ENCODE measurements at regions not wholly inside any gene's neighbourhood (a gene's known extent, or its start where the extent isn't known, plus 50 kb on each side); places are given as distances from the start of the nearest gene placed in this dataset.

- H3K9me3 ChIP-seq (replicated peaks in 1 of 11): no peaks in the 10 kb centered on the region
- no peak overlapping the region for H3K27ac ChIP-seq
- no peaks in the 10 kb centered on the region for H4K20me1 ChIP-seq
- H3K4me3 ChIP-seq: no peak overlapping the region
- H3K9ac ChIP-seq: no peak overlapping the region
- no peak overlapping the region for H3K4me2 ChIP-seq
- no peaks in the 10 kb centered on the region for H3K4me1 ChIP-seq
- no peaks in the 10 kb centered on the region for H3K36me3 ChIP-seq
- TF ChIP-seq Cebpa-rat (IDR thresholded peaks at IDR 0.05): no peak
- no peaks in the 10 kb centered on the region for H3K27me3 ChIP-seq
Observed at GRCh38 chr6:94050515-94050914, 631.2 kb upstream of the EPHA7 start.

GRCh38 chr6:94049001-94049400 lies 629.6 kb upstream of the EPHA7 start:
- H3K9me3 ChIP-seq (replicated peaks in 1 of 11): no peaks in the 10 kb centered on the region
- no peaks in the 10 kb centered on the region for H3K4me1 ChIP-seq
- no peaks in the 10 kb centered on the region for H4K20me1 ChIP-seq
- H3K36me3 ChIP-seq: no peaks in the 10 kb centered on the region
- no peak overlapping the region for H3K9ac ChIP-seq
- TF ChIP-seq Cebpa-rat (IDR thresholded peaks at IDR 0.05): no peak
- H3K4me3 ChIP-seq: no peak overlapping the region
- H3K27me3 ChIP-seq: no peaks in the 10 kb centered on the region
- H3K4me2 ChIP-seq: no peak overlapping the region
- no peak overlapping the region for H3K27ac ChIP-seq

- Histone ChIP-seq H3K4me3 (no peak overlapping the region), H3K27me3 (no peaks in the 10 kb centered on the region), H3K4me2 (no peak overlapping the region), H3K9ac (no peak overlapping the region), H3K9me3 (replicated peaks in 1 of 11) (no peaks in the 10 kb centered on the region), H3K36me3 (no peaks in the 10 kb centered on the region), H3K4me1 (no peaks in the 10 kb centered on the region), H3K27ac (no peak overlapping the region), H4K20me1 (no peaks in the 10 kb centered on the region)
- no peak for TF ChIP-seq Cebpa-rat (IDR thresholded peaks at IDR 0.05)
Observed at GRCh38 chr6:94045099-94045829, 625.9 kb upstream of the EPHA7 start.

- no peak for TF ChIP-seq Cebpa-rat (IDR thresholded peaks at IDR 0.05)
- no peak overlapping the region for H3K4me2 ChIP-seq
- peaks cover 4 to 11% (median 11%) of the 10 kb centered on the region in 11 experiments for H3K9me3 ChIP-seq (replicated peaks in 1 of 11)
- H3K27me3 ChIP-seq: no peaks in the 10 kb centered on the region
- H3K4me1 ChIP-seq: no peaks in the 10 kb centered on the region
- no peaks in the 10 kb centered on the region for H4K20me1 ChIP-seq
- H3K4me3 ChIP-seq: no peak overlapping the region
- no peaks in the 10 kb centered on the region for H3K36me3 ChIP-seq
- H3K9ac ChIP-seq: no peak overlapping the region
- no peak overlapping the region for H3K27ac ChIP-seq
Observed at GRCh38 chr6:94041945-94042709, 622.8 kb upstream of the EPHA7 start.

- Histone ChIP-seq H4K20me1 (no peaks in the 10 kb centered on the region), H3K9me3 (replicated peaks in 1 of 11) (peaks cover 22 to 28% (median 26%) of the 10 kb centered on the region in 11 experiments), H3K27me3 (no peaks in the 10 kb centered on the region), H3K4me3 (no peak overlapping the region), H3K4me1 (no peaks in the 10 kb centered on the region), H3K4me2 (no peak overlapping the region), H3K9ac (no peak overlapping the region), H3K36me3 (no peaks in the 10 kb centered on the region), H3K27ac (no peak overlapping the region)
- TF ChIP-seq Cebpa-rat (IDR thresholded peaks at IDR 0.05): no peak
Observed at GRCh38 chr6:94036024-94036423, 616.7 kb upstream of the EPHA7 start.

GRCh38 chr6:94027374-94027773 lies 608.0 kb upstream of the EPHA7 start:
- H3K27ac ChIP-seq: no peak overlapping the region
- no peak overlapping the region for H3K9ac ChIP-seq
- no peaks in the 10 kb centered on the region for H3K27me3 ChIP-seq
- no peak for TF ChIP-seq Cebpa-rat (IDR thresholded peaks at IDR 0.05)
- H3K4me1 ChIP-seq: no peaks in the 10 kb centered on the region
- no peaks in the 10 kb centered on the region for H4K20me1 ChIP-seq
- H3K4me2 ChIP-seq: no peak overlapping the region
- H3K4me3 ChIP-seq: no peak overlapping the region
- H3K9me3 ChIP-seq (replicated peaks in 1 of 11): no peaks in the 10 kb centered on the region
- H3K36me3 ChIP-seq: no peaks in the 10 kb centered on the region

GRCh38 chr6:94026575-94026974 lies 607.2 kb upstream of the EPHA7 start:
- Histone ChIP-seq H3K4me1 (no peaks in the 10 kb centered on the region), H3K27me3 (no peaks in the 10 kb centered on the region), H3K27ac (no peak overlapping the region), H3K9ac (no peak overlapping the region), H3K9me3 (replicated peaks in 1 of 11) (no peaks in the 10 kb centered on the region), H3K4me3 (no peak overlapping the region), H3K4me2 (no peak overlapping the region), H3K36me3 (no peaks in the 10 kb centered on the region), H4K20me1 (no peaks in the 10 kb centered on the region)
- TF ChIP-seq Cebpa-rat (IDR thresholded peaks at IDR 0.05): no peak

GRCh38 chr6:94005835-94006234 lies 586.5 kb upstream of the EPHA7 start:
- TF ChIP-seq Cebpa-rat (IDR thresholded peaks at IDR 0.05): no peak
- Histone ChIP-seq H3K4me1 (no peaks in the 10 kb centered on the region), H4K20me1 (no peaks in the 10 kb centered on the region), H3K9me3 (replicated peaks in 1 of 11) (no peaks in the 10 kb centered on the region), H3K4me3 (no peak overlapping the region), H3K4me2 (no peak overlapping the region), H3K9ac (no peak overlapping the region), H3K27me3 (no peaks in the 10 kb centered on the region), H3K36me3 (no peaks in the 10 kb centered on the region), H3K27ac (no peak overlapping the region)

GRCh38 chr6:93992976-93993375 lies 573.6 kb upstream of the EPHA7 start:
- H3K9ac ChIP-seq: no peak overlapping the region
- H3K27ac ChIP-seq: no peak overlapping the region
- H3K4me3 ChIP-seq: no peak overlapping the region
- no peaks in the 10 kb centered on the region for H4K20me1 ChIP-seq
- no peaks in the 10 kb centered on the region for H3K27me3 ChIP-seq
- H3K4me2 ChIP-seq: no peak overlapping the region
- TF ChIP-seq Cebpa-rat (IDR thresholded peaks at IDR 0.05): no peak
- no peaks in the 10 kb centered on the region for H3K4me1 ChIP-seq
- no peaks in the 10 kb centered on the region for H3K9me3 ChIP-seq (replicated peaks in 1 of 11)
- H3K36me3 ChIP-seq: no peaks in the 10 kb centered on the region

GRCh38 chr6:93989630-93990029 lies 570.3 kb upstream of the EPHA7 start:
- Histone ChIP-seq H3K27me3 (no peaks in the 10 kb centered on the region), H3K36me3 (no peaks in the 10 kb centered on the region), H3K4me1 (no peaks in the 10 kb centered on the region), H3K27ac (no peak overlapping the region), H3K9ac (no peak overlapping the region), H3K9me3 (replicated peaks in 1 of 11) (no peaks in the 10 kb centered on the region), H3K4me3 (no peak overlapping the region), H3K4me2 (no peak overlapping the region), H4K20me1 (no peaks in the 10 kb centered on the region)
- TF ChIP-seq Cebpa-rat (IDR thresholded peaks at IDR 0.05): no peak
